Iris pigment epithelial cell (primary cell): ENCODE measurements at regions not wholly inside any gene's neighbourhood (a gene's known extent, or its start where the extent isn't known, plus 50 kb on each side); places are given as distances from the start of the nearest gene placed in this dataset.
"Not testable (repeated sequence)": the region's sequence is repeated elsewhere in the genome, so short reads cannot be mapped to it uniquely, and the experiment has no call there.

Experiments used
- DNase-seq: peaks from one replicate; pipeline ENCODE4 v3.0.0-alpha.2; 2011; ENCODE audit warnings: low read depth

DNA sequence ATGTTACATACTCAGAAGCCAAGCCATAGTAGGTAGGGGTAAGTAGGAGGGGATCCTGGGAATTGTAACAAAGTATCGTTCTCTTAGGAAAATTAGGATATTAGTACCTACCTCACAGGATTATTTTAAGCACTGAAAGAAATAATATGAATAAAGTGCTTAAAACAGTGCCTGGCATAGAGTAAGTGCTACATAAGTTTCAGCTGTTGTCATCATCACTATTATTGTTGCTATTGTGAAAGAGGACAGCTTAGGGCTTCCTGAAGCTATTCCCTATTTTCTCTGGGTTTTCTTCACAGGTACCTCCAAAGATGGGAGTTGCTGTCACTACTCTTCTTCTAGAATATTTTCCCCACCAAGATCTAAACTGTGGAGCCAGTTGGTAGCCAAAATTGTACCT, 443.7 kb upstream of the FGF16 start:
- no peak for DNase-seq

DNA sequence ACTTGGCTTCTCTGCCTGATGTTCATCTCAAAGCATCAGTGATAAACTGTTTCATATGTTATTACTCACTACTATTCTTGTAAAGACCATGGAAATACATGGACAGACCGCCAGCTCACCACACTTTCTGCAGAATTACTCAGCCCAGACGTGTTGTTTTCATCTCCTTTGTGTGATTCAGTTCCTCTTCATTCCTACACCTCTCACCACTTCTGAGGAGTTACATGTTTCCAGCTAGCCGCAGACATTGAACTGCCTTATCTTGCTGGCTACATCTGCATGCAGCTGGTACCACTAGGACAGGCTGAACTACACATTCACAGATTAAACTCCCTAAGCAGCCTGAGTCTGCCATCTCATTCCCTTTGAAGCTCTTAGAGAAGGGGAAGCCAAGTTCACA, 443.2 kb upstream of the FGF16 start:
- no peak for DNase-seq

DNA sequence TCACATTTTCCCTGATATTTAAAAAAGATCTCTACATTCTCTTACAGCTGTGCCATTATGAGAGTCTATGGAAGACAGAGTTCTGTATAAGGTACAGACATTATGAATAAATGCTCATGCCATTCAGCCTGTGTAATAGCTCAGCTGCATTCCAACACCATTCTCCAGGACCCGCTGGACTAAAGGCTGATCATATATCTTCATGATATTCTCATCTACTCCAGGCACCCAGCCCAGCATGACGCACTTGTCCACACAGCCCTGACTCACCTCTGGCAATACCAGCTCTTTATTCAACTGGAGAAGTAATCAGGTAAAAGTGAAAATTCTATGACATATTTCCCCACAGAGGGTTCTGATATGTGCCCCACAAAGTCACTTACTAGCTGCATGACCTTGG, 437.5 kb upstream of the FGF16 start:
- DNase-seq, result peak; percentile 9

DNA sequence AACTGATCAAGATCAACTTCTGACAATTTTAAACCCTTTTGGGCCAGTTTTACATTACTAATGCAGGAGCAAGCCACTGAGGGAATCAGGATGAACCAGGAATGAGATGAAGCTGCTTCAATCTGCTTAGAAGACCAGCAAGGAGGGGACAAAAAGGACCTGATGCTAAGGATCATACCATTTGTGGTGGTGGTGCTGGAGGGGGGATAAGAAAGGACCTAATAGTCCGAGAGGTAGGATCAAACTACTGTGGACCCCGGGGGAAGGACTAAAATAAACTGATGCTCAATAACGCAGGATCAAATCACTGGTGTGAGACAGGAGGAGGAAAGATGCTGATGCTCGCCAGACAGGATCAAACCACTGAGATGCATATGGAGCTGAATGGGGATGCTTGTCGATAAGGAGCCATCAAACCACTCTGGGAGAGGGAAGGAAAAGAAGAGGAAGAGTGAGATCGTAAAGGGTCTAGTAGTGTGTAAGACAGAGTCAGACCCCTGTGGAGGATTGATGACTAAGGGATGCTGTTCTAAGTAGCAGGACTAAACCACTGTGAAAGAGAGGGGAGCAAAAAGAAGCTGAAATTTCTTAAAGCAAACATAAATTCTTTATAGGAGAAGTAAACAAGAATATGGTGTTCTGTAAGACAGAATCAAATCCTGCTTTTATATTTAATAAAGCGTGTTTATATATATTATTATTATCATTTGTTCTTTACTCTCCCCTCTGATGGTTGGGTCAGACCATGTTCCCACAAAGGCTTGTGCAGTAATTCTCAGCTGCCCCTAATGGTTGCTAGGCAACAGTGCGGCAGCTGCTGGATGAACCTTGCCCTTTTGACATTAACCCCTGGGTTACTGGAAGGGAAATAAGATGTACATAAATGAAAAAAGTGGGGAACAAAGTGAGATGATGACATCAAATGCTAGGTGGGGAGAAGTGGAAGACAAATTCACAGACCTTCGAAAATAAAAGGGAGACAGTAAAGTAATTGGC, 432.5 kb upstream of the FGF16 start:
- no peak for DNase-seq

DNA sequence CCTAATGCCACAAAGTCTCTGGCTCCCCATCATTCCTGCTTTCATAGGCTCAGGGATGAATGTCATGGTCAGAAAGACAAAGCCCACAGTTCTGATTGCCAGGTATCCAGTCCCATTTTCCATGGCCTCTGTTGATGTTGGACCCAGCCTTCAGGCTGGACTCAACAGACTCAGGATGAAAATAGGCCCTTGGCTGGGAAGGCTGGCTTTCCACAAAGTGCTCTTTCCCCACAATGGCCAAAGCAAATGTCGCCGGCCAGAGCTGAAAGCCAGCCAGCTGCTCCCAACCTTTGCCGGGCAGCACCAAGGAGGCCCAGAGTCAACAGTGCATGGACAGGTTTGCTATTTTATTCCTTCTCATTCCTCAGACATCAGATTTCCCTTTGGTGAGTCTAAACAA, 430.1 kb upstream of the FGF16 start:
- no peak for DNase-seq

DNA sequence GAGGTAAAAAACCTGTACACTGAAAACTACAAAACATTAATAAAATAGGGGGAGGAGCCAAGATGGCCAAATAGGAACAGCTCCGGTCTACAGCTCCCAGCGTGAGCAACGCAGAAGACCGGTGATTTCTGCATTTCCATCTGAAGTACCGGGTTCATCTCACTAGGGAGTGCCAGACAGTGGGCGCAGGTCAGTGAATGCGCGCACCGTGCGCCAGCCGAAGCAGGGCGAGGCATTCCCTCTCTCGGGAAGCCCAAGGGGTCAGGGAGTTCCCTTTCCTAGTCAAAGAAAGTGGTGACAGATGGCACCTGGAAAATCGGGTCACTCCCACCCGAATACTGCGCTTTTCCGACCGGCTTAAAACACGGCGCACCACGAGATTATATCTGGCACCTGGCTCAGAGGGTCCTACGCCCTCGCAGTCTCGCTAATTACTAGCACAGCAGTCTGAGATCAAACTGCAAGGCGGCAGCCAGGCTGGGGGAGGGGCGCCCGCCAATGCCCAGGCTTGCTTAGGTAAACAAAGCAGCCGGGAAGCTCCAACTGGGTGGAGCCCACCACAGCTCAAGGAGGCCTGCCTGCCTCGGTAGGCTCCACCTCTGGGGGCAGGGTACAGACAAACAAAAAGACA, 400.9 kb upstream of the FGF16 start:
- DNase-seq, result not testable (repeated sequence)

DNA sequence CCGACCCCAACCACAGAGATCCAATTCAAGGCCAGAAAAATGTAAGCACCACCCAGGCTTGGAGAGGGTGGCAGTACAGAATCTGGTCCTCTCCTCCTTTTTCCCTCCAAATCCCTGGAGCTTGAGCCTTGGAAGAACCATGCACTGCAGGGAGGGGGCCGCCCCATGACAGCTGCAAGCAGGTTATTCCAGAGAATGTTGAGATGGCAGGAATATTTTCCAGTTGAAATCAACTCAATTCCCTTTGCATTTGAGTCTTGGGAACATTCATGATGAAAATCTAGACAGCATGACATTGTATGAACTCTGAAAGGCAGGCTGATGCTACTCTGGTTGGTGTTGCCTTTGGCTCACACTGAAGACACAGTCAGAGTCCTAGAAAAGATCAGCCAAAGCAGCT, 386.6 kb upstream of the FGF16 start:
- DNase-seq, result no peak

DNA sequence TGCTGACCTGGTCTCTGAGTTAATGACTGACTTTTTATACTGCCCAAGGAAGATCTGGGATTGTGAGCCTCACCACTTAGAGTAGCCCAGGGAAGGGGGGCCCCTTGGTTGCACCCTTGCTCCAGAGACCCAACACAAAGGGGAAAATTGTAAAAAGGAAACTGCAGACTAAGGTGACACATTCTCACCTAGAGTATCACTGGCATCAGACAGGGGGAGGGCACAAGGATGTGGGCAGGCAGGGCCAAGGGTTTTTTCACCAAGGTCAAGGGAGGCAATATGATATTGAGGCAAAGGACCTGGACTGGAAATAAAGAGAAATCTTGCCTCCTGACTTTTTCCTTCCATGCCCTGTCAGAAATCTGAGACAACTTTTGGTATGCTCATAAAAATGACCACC, 386.2 kb upstream of the FGF16 start:
- no peak for DNase-seq

DNA sequence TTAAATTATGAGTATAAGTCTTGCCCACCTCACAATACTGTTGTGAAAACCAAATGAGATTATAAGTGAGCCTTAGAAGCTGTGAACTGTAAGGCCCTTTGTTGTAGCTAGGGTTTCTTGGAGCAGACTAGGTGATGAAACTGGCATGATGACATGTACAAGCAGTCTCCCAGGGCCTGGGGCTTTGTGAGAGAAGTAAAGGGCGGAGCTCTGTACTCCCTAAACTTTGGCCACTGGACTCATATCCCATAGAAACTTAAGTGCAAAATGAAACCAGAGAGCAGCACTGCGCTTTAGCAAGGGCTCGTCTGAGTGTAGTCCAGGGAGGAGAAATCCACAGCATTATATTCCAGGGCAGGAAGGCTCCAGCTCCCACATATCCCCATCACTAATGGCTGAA, 385.6 kb upstream of the FGF16 start:
- no peak for DNase-seq

DNA sequence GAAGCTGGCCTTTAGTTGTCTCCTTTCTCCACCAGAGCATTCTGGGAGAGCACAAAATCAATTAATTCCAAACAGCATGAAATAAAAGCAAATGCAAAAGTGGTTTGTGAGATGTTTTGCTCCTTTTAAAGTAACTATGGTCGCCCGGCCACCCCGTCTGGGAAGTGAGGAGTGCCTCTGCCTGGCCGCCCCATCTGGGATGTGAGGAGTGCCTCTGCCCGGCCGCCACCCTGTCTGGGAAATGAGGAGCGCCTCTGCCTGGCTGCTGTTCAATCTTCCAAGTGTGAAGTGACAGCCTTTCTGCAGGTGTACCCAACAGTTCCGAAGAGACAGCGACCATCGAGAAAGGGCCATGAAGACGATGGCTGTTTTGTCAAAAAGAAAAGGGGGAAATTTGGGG, 381.3 kb upstream of the FGF16 start:
- no peak for DNase-seq

DNA sequence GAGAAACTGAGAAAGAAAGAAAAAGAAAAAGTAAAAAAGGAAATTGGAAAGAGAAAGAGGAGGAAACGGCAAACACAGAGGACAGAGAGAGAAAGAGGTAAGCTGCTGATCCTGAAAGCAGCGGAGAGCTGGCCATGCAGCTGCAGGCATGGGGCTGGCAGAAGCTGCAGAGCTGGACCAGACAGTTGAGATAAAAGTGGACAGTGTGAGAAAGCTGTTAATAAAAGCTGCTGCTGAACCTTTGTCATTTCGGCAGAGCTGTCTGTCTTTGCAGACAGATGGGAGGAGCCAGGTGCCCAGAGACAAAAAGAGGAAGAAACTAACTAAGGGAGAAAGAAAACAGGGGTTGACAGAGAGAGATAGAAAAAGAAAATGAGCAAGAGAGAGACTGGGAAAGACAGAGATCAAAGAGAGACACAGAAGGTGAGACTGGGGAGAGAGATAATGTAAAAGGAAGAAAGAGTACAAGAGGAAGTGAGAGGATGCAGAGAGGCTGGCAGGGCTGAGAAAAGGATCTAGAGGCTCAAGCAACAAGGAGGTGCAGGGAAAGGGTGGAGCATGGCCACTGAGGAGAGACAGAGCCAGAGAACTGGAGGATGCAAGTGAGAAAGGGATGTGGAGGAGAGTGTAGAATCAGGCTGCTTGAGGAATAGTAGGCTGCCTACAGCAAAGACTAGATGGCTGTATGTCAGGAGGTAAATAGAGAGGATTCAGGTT, 376.8 kb upstream of the FGF16 start:
- no peak for DNase-seq

DNA sequence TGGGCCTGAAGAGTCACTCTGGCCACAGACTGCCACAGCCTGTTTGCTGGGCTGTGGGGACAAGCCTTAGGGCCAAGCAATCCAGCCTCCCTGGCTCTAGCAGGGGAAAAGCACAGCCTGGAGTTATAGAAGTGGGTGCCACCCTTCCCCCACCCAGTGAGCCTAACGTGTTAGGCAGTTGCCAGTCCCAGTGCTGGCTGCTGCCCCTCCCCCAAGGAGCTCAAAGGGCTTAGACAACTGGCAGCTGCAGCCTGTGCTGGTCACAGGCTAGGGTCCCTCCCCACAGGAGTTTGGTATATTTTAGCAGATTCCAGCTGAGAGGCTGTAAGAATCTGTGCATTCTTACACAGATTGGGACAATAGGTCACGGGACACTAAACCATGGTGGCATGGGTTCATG, 370.3 kb upstream of the FGF16 start:
- no peak for DNase-seq

DNA sequence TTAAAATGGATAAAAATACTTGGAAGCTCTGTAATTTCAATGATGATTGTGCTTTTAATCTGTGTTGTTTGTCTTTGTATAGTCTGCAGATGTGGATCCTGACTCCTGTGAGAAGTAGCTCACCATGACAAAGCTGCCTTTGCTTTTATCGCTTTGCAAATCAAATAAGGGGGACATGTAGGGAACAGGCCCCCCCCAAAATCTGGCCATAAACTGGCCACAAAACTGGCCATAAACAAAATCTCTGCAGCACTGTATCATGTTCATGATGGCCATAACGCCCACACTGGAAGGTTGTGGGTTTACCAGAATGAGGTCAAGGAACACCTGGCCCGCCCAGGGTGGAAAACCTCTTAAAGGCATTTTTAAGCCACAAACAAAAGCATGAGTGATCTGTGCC, 366.0 kb upstream of the FGF16 start:
- not testable (repeated sequence) for DNase-seq

DNA sequence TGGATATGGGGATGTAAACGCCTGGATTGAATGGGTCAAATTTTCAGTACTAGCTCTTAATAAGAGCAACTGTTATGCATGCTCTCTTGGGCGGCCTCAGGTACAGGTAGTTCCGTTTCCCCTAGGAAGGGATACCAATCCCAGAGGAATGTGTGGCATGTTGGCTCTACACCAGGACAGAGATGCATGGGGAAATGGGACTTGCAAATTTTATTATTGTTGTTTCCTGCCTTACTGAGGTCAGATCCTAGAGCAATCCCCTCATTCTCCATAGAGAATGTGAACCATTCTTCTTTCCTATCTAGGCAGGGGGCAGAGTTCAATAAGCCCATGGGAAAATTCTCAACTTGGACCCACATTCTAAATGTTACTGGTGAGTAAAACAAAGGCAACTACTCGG, 361.8 kb upstream of the FGF16 start:
- no peak for DNase-seq

DNA sequence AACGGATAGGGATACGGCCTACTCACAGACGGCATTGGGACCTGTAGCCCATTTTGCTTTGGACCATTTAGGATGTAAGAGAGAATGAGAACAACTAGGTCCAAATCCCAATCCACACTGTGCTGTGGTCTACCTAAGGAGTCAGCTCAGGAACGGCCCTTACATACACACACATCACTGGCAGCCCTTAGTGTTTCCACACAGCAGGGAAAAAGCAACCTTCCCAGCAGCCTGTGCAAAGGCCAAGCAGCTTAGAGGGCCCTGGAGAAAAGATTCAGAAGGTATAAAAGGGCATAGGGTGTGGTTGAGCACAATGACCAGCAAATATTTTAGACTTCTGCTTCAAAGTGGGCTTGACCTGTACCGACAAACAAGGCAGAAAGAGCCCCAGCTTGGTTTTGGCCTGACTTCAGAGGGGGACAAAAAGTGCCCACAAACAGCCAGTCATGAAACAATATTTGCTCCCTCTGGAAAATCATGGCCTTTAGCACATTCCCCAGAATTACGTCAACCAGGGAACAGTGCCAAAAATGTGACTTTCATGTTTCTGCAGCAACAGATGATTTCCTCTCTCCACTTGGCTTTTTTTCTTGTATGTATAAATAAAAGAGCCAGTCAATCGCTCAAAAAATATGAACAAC, 359.5 kb upstream of the FGF16 start:
- DNase-seq, result peak; percentile 22

DNA sequence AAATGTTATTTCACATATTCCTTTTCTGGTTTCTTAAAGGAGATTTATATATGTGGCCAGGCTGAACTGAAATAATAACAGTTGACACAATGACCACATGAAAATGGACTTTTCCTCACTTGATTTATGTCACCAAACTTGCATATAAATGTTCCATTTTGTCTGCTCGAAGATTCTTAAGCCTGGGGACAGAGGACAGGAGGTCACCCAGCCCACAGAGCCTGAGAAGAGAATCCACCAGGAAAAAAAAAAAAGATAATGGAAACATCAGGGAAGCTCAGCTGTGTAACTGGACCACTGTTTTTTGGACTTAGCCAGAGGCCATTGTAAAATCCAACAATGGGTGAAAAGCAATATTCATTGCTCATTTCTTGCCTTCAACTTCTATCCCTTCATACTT, 359.0 kb upstream of the FGF16 start:
- DNase-seq, result no peak

DNA sequence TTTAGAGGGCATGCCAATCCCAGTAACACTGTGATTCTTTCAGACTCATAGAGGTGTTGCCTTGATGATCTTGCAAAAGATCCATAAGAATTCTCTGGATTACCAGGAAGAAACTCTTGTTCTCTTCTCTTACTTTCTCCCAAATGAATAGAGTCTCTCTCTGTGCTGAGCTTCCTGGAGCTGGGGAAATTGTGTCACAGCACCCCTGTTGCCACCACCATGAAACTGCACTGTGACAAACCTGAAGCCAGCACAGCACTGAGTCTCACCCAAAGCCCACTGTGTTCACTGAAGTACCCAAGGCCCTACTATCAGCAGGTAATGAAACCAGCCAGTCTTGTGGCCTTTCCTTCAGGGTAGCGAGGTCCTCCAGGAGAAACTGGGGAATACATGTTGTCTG, 332.7 kb upstream of the FGF16 start:
- DNase-seq, result no peak

DNA sequence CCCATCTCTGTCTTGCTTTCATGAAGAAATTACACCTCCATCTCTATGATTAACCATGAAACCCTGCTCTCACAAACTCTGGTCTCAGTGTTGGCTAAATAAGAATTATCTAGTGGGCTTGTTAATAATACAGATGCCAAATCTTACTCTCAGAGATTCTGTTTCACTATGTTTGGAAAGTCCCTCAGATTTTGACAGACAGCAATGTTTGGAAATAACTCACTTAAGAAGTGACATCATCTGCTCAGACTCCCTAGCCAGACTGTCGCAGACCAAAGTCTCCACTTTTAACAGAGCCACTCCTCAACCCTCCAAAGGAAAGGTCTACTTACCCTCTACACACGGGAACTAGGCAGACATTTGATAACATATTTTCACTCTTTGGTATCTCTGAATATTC, 328.5 kb upstream of the FGF16 start:
- DNase-seq, result no peak

DNA sequence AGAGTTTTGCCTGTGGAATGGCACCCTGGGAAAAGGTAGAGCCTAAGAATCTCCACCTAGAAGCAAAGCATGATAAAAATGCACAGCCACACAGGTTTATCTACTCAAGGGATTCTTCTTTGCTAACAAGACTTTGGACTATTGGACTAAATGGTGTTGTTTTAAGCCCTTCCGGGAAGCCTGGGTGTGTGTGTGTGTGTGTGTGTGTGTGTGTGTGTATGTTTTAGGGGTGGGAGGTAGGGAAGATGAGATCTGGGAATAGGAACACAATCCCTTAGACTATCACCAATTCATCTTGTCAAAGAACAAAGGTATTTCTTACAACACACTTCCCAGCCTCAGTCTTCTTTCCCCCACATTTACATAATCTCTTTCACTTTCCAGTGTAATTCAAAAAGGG, 327.5 kb upstream of the FGF16 start:
- no peak for DNase-seq

DNA sequence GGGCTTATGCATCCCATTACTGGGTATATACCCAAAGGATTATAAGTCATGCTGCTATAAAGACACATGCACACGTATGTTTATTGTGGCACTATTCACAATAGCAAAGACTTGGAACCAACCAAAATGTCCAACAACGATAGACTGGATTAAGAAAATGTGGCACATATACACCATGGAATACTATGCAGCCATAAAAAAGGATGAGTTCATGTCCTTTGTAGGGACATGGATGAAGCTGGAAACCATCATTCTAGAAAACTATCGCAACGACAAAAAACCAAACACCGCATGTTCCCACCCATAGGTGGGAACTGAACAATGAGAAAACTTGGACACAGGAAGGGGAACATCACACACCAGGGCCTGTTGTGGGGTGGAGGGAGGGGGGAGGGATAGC, 323.3 kb upstream of the FGF16 start:
- not testable (repeated sequence) for DNase-seq

DNA sequence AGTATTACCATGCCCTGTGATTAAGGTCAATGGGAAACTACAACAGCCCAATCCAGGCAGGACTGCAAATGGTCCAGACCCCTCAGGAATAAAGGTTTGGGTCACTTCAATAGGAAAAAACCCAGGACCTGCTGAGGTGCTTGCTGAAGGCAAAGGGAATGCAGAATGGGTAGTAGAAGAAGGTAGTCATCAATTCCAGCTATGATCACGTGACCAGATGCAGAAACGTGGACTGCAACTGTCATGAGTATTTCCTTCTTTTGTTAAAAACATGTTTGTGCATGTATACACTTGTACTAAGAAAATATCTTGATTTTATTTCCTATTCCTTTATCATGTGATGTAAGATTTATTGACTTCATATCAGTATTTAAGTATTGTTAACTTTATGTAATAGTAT, 319.6 kb upstream of the FGF16 start:
- DNase-seq, result not testable (repeated sequence)

DNA sequence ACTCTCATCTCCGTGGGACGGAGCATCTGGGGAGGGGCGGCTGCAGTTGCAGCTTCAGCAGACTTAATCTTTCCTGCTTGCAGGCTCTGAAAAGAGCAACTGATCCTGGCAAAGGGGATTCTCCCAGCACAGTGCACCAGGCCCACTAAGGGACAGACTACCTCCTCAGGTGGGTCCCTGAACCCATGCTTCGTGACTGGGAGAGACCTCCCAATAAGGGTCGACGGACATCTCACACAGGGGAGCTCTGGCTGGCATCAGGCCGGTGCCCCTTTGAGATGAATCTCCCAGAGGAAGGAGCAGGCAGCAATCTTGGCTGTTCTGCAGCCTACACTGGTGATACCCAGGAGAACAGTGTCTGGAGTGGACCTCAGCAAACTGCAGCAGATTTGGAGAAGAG, 303.3 kb upstream of the FGF16 start:
- no peak for DNase-seq
